GM19372 (cell line): ENCODE measurements at regions not wholly inside any gene's neighbourhood (a gene's known extent, or its start where the extent isn't known, plus 50 kb on each side); places are given as distances from the start of the nearest gene placed in this dataset.

Source experiments
- ATAC-seq: cut with Tn5 transposase; IDR thresholded peaks from one replicate; pipeline ENCODE4 v1.9.1; 2021; ENCODE audit warnings: mild to moderate bottlenecking, low read depth, moderate library complexity; ENCODE audit not compliant: unreplicated experiment

- ATAC-seq = no peak
Observed at GRCh38 chr14:54299410-54300363, 97.1 kb upstream of the CDKN3 start.

GRCh38 chr14:54300881-54301280 lies 95.9 kb upstream of the CDKN3 start:
- ATAC-seq = no peak

GRCh38 chr14:54301359-54301758 lies 95.4 kb upstream of the CDKN3 start:
- no peak for ATAC-seq

GRCh38 chr14:54306806-54307205 lies 90.0 kb upstream of the CDKN3 start:
- ATAC-seq = no peak

- no peak for ATAC-seq
Observed at GRCh38 chr14:54309615-54310014, 87.2 kb upstream of the CDKN3 start.

- no peak for ATAC-seq
Observed at GRCh38 chr14:54310151-54310850, 86.5 kb upstream of the CDKN3 start.

- no peak for ATAC-seq
Observed at GRCh38 chr14:54310851-54311228, 86.0 kb upstream of the CDKN3 start.

GRCh38 chr14:54312166-54312801 lies 84.5 kb upstream of the CDKN3 start:
- no peak for ATAC-seq

GRCh38 chr14:54314365-54315104 lies 82.3 kb upstream of the CDKN3 start:
- no peak for ATAC-seq

- ATAC-seq = no peak
Observed at GRCh38 chr14:54316652-54317051, 80.2 kb upstream of the CDKN3 start.

- ATAC-seq = no peak
Observed at GRCh38 chr14:54317391-54317790, 79.4 kb upstream of the CDKN3 start.

- ATAC-seq = no peak
Observed at GRCh38 chr14:54322246-54322645, 74.6 kb upstream of the CDKN3 start.

GRCh38 chr14:54322701-54323337 lies 74.0 kb upstream of the CDKN3 start:
- ATAC-seq = no peak

GRCh38 chr14:54325766-54326165 lies 71.0 kb upstream of the CDKN3 start:
- ATAC-seq = no peak

GRCh38 chr14:54329082-54329695 lies 67.6 kb upstream of the CDKN3 start:
- no peak for ATAC-seq

GRCh38 chr14:54330876-54331275 lies 65.9 kb upstream of the CDKN3 start:
- ATAC-seq = no peak

GRCh38 chr14:54331516-54331915 lies 65.3 kb upstream of the CDKN3 start:
- no peak for ATAC-seq

- no peak for ATAC-seq
Observed at GRCh38 chr14:54332490-54332889, 64.3 kb upstream of the CDKN3 start.

- no peak for ATAC-seq
Observed at GRCh38 chr14:54333511-54333910, 63.3 kb upstream of the CDKN3 start.
